ENCODE measurements at regions not wholly inside any gene's neighbourhood (a gene's known extent, or its start where the extent isn't known, plus 50 kb on each side); places are given as distances from the start of the nearest gene placed in this dataset.
A peak's percentile ranks its signal among the peaks of the same experiment; 100 is the strongest.
"Not testable (repeated sequence)": the region's sequence is repeated elsewhere in the genome, so short reads cannot be mapped to it uniquely, and the experiment has no call there.

GRCh38 chr5:114780290-114780689, 389.4 kb downstream of the TRIM36 start:
- Histone ChIP-seq H3K4me3 (ENCODE audit: low read depth, low read length) (no peak overlapping the region), H3K27ac (ENCODE audit: low read depth, low read length) (no peak overlapping the region), H3K4me1 (ENCODE audit: control insufficient read depth, insufficient read depth, low read length) (no peaks in the 10 kb centered on the region), H3K9me3 (ENCODE audit: control insufficient read depth, insufficient read depth, low read length) (no peaks in the 10 kb centered on the region), H3K36me3 (ENCODE audit: control insufficient read depth, insufficient read depth, low read length) (no peaks in the 10 kb centered on the region), H3K27me3 (ENCODE audit: control insufficient read depth, insufficient read depth, low read length) (no peaks in the 10 kb centered on the region)
- DNase-seq (ENCODE audit: low read depth in 4 of 6, low spot score in 6 of 6), result no peak
- 100% methylated on average over 2 of the region's 2 CpGs for WGBS (ENCODE audit: insufficient coverage)

- Histone ChIP-seq H3K27ac (ENCODE audit: low read depth, low read length) (no peak overlapping the region), H3K4me1 (ENCODE audit: control insufficient read depth, insufficient read depth, low read length) (no peaks in the 10 kb centered on the region), H3K9me3 (ENCODE audit: control insufficient read depth, insufficient read depth, low read length) (no peaks in the 10 kb centered on the region), H3K36me3 (ENCODE audit: control insufficient read depth, insufficient read depth, low read length) (no peaks in the 10 kb centered on the region), H3K4me3 (ENCODE audit: low read depth, low read length) (no peak overlapping the region), H3K27me3 (ENCODE audit: control insufficient read depth, insufficient read depth, low read length) (no peaks in the 10 kb centered on the region)
- DNase-seq (ENCODE audit: low read depth in 4 of 6, low spot score in 6 of 6), result no peak
- WGBS (ENCODE audit: insufficient coverage), result 88% methylated on average over 2 of the region's 3 CpGs
Observed at GRCh38 chr5:114744406-114744805, 382.5 kb downstream of the KCNN2 start.

- DNase-seq (ENCODE audit: low read depth in 4 of 6, low spot score in 6 of 6), result no peak
- no CpG with 5 or more reads among the region's 1 CpG for WGBS (ENCODE audit: insufficient coverage)
Observed at GRCh38 chr5:114734238-114734637, 372.4 kb downstream of the KCNN2 start.

GRCh38 chr5:114729986-114730385, 368.1 kb downstream of the KCNN2 start:
- Histone ChIP-seq H3K9me3 (ENCODE audit: control insufficient read depth, insufficient read depth, low read length) (no peaks in the 10 kb centered on the region), H3K27ac (ENCODE audit: low read depth, low read length) (no peak overlapping the region), H3K4me3 (ENCODE audit: low read depth, low read length) (no peak overlapping the region), H3K36me3 (ENCODE audit: control insufficient read depth, insufficient read depth, low read length) (no peaks in the 10 kb centered on the region), H3K27me3 (ENCODE audit: control insufficient read depth, insufficient read depth, low read length) (no peaks in the 10 kb centered on the region), H3K4me1 (ENCODE audit: control insufficient read depth, insufficient read depth, low read length) (no peaks in the 10 kb centered on the region)
- no peak for DNase-seq (ENCODE audit: low read depth in 4 of 6, low spot score in 6 of 6)
- 94% methylated on average over 1 of the region's 1 CpG for WGBS (ENCODE audit: insufficient coverage)

More at GRCh38 chr5:114734238-114734637, 372.4 kb downstream of the KCNN2 start:
- no peaks in the 10 kb centered on the region for H3K9me3 ChIP-seq (ENCODE audit: control insufficient read depth, insufficient read depth, low read length)
- no peak overlapping the region for H3K27ac ChIP-seq (ENCODE audit: low read depth, low read length)
- no peak overlapping the region for H3K4me3 ChIP-seq (ENCODE audit: low read depth, low read length)
- no peaks in the 10 kb centered on the region for H3K36me3 ChIP-seq (ENCODE audit: control insufficient read depth, insufficient read depth, low read length)
- H3K4me1 ChIP-seq (ENCODE audit: control insufficient read depth, insufficient read depth, low read length), result no peaks in the 10 kb centered on the region
- no peaks in the 10 kb centered on the region for H3K27me3 ChIP-seq (ENCODE audit: control insufficient read depth, insufficient read depth, low read length)

- no peaks in the 10 kb centered on the region for H3K36me3 ChIP-seq (ENCODE audit: control insufficient read depth, insufficient read depth, low read length)
- no peak overlapping the region for H3K27ac ChIP-seq (ENCODE audit: low read depth, low read length)
- no peaks in the 10 kb centered on the region for H3K27me3 ChIP-seq (ENCODE audit: control insufficient read depth, insufficient read depth, low read length)
- peak in 3 of 6 donors; percentile 2 to 52 (median 29) for DNase-seq (ENCODE audit: low read depth in 4 of 6, low spot score in 6 of 6)
- no peaks in the 10 kb centered on the region for H3K4me1 ChIP-seq (ENCODE audit: control insufficient read depth, insufficient read depth, low read length)
- no peaks in the 10 kb centered on the region for H3K9me3 ChIP-seq (ENCODE audit: control insufficient read depth, insufficient read depth, low read length)
- 8% methylated on average over 2 of the region's 3 CpGs for WGBS (ENCODE audit: insufficient coverage)
- no peak overlapping the region for H3K4me3 ChIP-seq (ENCODE audit: low read depth, low read length)
Observed at GRCh38 chr5:114727358-114727757, 365.5 kb downstream of the KCNN2 start.

- Histone ChIP-seq H3K4me3 (ENCODE audit: low read depth, low read length) (no peak overlapping the region), H3K4me1 (ENCODE audit: control insufficient read depth, insufficient read depth, low read length) (no peaks in the 10 kb centered on the region), H3K9me3 (ENCODE audit: control insufficient read depth, insufficient read depth, low read length) (no peaks in the 10 kb centered on the region), H3K27me3 (ENCODE audit: control insufficient read depth, insufficient read depth, low read length) (no peaks in the 10 kb centered on the region), H3K27ac (ENCODE audit: low read depth, low read length) (no peak overlapping the region), H3K36me3 (ENCODE audit: control insufficient read depth, insufficient read depth, low read length) (no peaks in the 10 kb centered on the region)
- no peak for DNase-seq (ENCODE audit: low read depth in 4 of 6, low spot score in 6 of 6)
- no CpG with 5 or more reads among the region's 2 CpGs for WGBS (ENCODE audit: insufficient coverage)
Observed at GRCh38 chr5:114726131-114726530, 364.3 kb downstream of the KCNN2 start.

GRCh38 chr5:114719268-114719667, 357.4 kb downstream of the KCNN2 start:
- H3K4me3 ChIP-seq (ENCODE audit: low read depth, low read length), result no peak overlapping the region
- H3K27ac ChIP-seq (ENCODE audit: low read depth, low read length), result no peak overlapping the region
- peak in 1 of 6 donors; percentile 55 for DNase-seq (ENCODE audit: low read depth in 4 of 6, low spot score in 6 of 6)

GRCh38 chr5:114716955-114717354, 355.1 kb downstream of the KCNN2 start:
- no CpG with 5 or more reads among the region's 1 CpG for WGBS (ENCODE audit: insufficient coverage)
- no peak for DNase-seq (ENCODE audit: low read depth in 4 of 6, low spot score in 6 of 6)
- no peaks in the 10 kb centered on the region for H3K27me3 ChIP-seq (ENCODE audit: control insufficient read depth, insufficient read depth, low read length)

More at GRCh38 chr5:114719268-114719667, 357.4 kb downstream of the KCNN2 start:
- no peaks in the 10 kb centered on the region for H3K36me3 ChIP-seq (ENCODE audit: control insufficient read depth, insufficient read depth, low read length)
- peaks cover 4% of the 10 kb centered on the region for H3K9me3 ChIP-seq (ENCODE audit: control insufficient read depth, insufficient read depth, low read length)
- no peaks in the 10 kb centered on the region for H3K4me1 ChIP-seq (ENCODE audit: control insufficient read depth, insufficient read depth, low read length)
- H3K27me3 ChIP-seq (ENCODE audit: control insufficient read depth, insufficient read depth, low read length), result no peaks in the 10 kb centered on the region

GRCh38 chr5:114704225-114704893, 342.5 kb downstream of the KCNN2 start:
- 98% methylated on average over 18 of the region's 31 CpGs for WGBS (ENCODE audit: insufficient coverage)
- not testable (repeated sequence) for DNase-seq (ENCODE audit: low read depth in 4 of 6, low spot score in 6 of 6); H3K27ac ChIP-seq (ENCODE audit: low read depth, low read length); H3K27me3 ChIP-seq (ENCODE audit: control insufficient read depth, insufficient read depth, low read length); H3K4me3 ChIP-seq (ENCODE audit: low read depth, low read length); H3K9me3 ChIP-seq (ENCODE audit: control insufficient read depth, insufficient read depth, low read length); H3K4me1 ChIP-seq (ENCODE audit: control insufficient read depth, insufficient read depth, low read length); H3K36me3 ChIP-seq (ENCODE audit: control insufficient read depth, insufficient read depth, low read length)

More at GRCh38 chr5:114716955-114717354, 355.1 kb downstream of the KCNN2 start:
- H3K36me3 ChIP-seq (ENCODE audit: control insufficient read depth, insufficient read depth, low read length), result no peaks in the 10 kb centered on the region
- no peak overlapping the region for H3K4me3 ChIP-seq (ENCODE audit: low read depth, low read length)
- H3K4me1 ChIP-seq (ENCODE audit: control insufficient read depth, insufficient read depth, low read length), result no peaks in the 10 kb centered on the region
- H3K27ac ChIP-seq (ENCODE audit: low read depth, low read length), result no peak overlapping the region
- H3K9me3 ChIP-seq (ENCODE audit: control insufficient read depth, insufficient read depth, low read length), result peaks cover 4% of the 10 kb centered on the region

GRCh38 chr5:114702731-114703130, 340.9 kb downstream of the KCNN2 start:
- no peaks in the 10 kb centered on the region for H3K4me1 ChIP-seq (ENCODE audit: control insufficient read depth, insufficient read depth, low read length)
- no peaks in the 10 kb centered on the region for H3K9me3 ChIP-seq (ENCODE audit: control insufficient read depth, insufficient read depth, low read length)
- H3K27ac ChIP-seq (ENCODE audit: low read depth, low read length), result no peak overlapping the region
- H3K27me3 ChIP-seq (ENCODE audit: control insufficient read depth, insufficient read depth, low read length), result no peaks in the 10 kb centered on the region
- H3K36me3 ChIP-seq (ENCODE audit: control insufficient read depth, insufficient read depth, low read length), result no peaks in the 10 kb centered on the region
- WGBS (ENCODE audit: insufficient coverage), result no CpG with 5 or more reads among the region's 1 CpG
- no peak for DNase-seq (ENCODE audit: low read depth in 4 of 6, low spot score in 6 of 6)
- no peak overlapping the region for H3K4me3 ChIP-seq (ENCODE audit: low read depth, low read length)
